Uterus (tissue), 2 donors: ENCODE measurements at regions not wholly inside any gene's neighbourhood (a gene's known extent, or its start where the extent isn't known, plus 50 kb on each side); places are given as distances from the start of the nearest gene placed in this dataset.
"Not testable (repeated sequence)": the region's sequence is repeated elsewhere in the genome, so short reads cannot be mapped to it uniquely, and the experiment has no call there.

Experiments used
- POLR2A ChIP-seq, 2 donors: fragments of 450-650 bp; IDR thresholded peaks; one replicate each; pipeline ENCODE4 v1.6.1; 2016; ENCODE audit warnings: antibody characterized with exemption in 2 of 2, mild to moderate bottlenecking in 1 of 2, moderate library complexity in 1 of 2
- TF ChIP-seq, protein P1 (sequence below), 4 experiments: fragments of 200-600 bp in 2 of 4; fragments of 450-650 bp in 2 of 4; sonication (generic) in 2 of 4; IDR thresholded peaks; one replicate each; pipeline ENCODE4 v1.5.1; 2016 to 2019; ENCODE audit warnings: antibody characterized with exemption in 4 of 4, mild to moderate bottlenecking in 2 of 4, moderate library complexity in 1 of 4

DNA sequence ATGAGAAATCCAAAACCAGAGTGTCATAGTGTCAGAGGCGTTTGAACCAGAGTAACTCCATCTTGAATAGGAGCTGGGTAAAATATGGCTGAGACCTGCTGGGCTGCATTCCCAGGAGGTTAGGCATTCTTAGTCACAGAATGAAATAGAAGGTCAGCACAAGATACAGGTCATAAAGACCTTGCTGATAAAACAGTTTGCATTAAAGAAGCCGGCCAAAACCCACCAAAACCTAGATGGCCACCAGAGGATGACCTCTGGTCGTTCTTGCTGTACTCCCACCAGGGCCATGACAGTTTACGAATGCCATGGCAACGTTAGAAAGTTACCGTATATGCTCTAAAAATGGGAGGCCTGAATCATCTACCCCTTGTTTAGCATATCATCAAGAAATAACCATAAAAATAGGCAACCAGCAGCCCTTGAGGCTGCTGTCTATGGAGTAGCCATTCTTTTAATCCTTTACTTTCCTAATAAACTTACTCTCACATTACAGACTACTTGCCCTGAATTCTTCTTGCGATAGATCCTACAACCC is 67.1 kb upstream of the NANOS1 start:
- TF ChIP-seq, protein P1, sequence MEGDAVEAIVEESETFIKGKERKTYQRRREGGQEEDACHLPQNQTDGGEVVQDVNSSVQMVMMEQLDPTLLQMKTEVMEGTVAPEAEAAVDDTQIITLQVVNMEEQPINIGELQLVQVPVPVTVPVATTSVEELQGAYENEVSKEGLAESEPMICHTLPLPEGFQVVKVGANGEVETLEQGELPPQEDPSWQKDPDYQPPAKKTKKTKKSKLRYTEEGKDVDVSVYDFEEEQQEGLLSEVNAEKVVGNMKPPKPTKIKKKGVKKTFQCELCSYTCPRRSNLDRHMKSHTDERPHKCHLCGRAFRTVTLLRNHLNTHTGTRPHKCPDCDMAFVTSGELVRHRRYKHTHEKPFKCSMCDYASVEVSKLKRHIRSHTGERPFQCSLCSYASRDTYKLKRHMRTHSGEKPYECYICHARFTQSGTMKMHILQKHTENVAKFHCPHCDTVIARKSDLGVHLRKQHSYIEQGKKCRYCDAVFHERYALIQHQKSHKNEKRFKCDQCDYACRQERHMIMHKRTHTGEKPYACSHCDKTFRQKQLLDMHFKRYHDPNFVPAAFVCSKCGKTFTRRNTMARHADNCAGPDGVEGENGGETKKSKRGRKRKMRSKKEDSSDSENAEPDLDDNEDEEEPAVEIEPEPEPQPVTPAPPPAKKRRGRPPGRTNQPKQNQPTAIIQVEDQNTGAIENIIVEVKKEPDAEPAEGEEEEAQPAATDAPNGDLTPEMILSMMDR (IDR thresholded peaks at IDR 0.05) = not testable (repeated sequence)
- not testable (repeated sequence) for TF ChIP-seq POLR2A (IDR thresholded peaks at IDR 0.05)
